Thyroid gland (tissue), 4 donors: ENCODE measurements at regions not wholly inside any gene's neighbourhood (a gene's known extent, or its start where the extent isn't known, plus 50 kb on each side); places are given as distances from the start of the nearest gene placed in this dataset.

Experiments
- DNase-seq, 2 donors: peaks; one replicate each; pipeline ENCODE4 v3.0.0-alpha.2; 2019
- H3K27ac ChIP-seq, 3 donors: fragments of 200-600 bp; sonication (generic); 1 replicate in 2 of 3; 2 replicates in 1 of 3; pipeline ENCODE4 v1.5.1; 2016 to 2019; ENCODE audit warnings: mild to moderate bottlenecking in 1 of 3, moderate library complexity in 1 of 3
- H3K27me3 ChIP-seq: fragments of 200-600 bp; sonication (generic); one replicate; pipeline ENCODE4 v1.5.1; 2019
- H3K36me3 ChIP-seq, 2 donors: fragments of 200-600 bp; sonication (generic); one replicate each; pipeline ENCODE4 v1.5.1; 2016 to 2019
- H3K4me1 ChIP-seq, 2 donors: fragments of 200-600 bp; sonication (generic); one replicate each; pipeline ENCODE4 v1.5.1; 2017 to 2019
- H3K4me3 ChIP-seq, 3 donors: fragments of 200-600 bp; sonication (generic); replicated peaks in 1 of 3; 1 replicate in 2 of 3; 2 replicates in 1 of 3; pipeline ENCODE4 v1.5.1; 2016; ENCODE audit warnings: mild to moderate bottlenecking in 1 of 3
- H3K9me3 ChIP-seq: fragments of 200-600 bp; sonication (generic); one replicate; pipeline ENCODE4 v1.5.1; 2017
- POLR2A ChIP-seq, 2 donors: fragments of 450-650 bp; IDR thresholded peaks; one replicate each; pipeline ENCODE4 v1.6.1; 2017; ENCODE audit warnings: antibody characterized with exemption in 2 of 2, mild to moderate bottlenecking in 2 of 2, moderate library complexity in 1 of 2
- WGBS, 2 donors: methylation state at CpG; one replicate each; pipeline ENCODE4 v1.1.5; 2017; 5-methylcytosine and 5-hydroxymethylcytosine counted together
- intact Hi-C: fragments of 100-400 bp; cut with DNase I; formaldehyde crosslinking; loops from one replicate; pipeline ENCODE4 v1.15.1; 2023
- TF ChIP-seq, protein P1 (sequence below), 6 experiments: fragments of 200-600 bp in 3 of 6; fragments of 450-650 bp in 3 of 6; sonication (generic) in 3 of 6; IDR thresholded peaks; one replicate each; pipeline ENCODE4 v1.5.1; 2016 to 2019; ENCODE audit warnings: antibody characterized with exemption in 6 of 6, mild to moderate bottlenecking in 2 of 6, inconsistent platforms in 1 of 6, moderate library complexity in 1 of 6

DNA sequence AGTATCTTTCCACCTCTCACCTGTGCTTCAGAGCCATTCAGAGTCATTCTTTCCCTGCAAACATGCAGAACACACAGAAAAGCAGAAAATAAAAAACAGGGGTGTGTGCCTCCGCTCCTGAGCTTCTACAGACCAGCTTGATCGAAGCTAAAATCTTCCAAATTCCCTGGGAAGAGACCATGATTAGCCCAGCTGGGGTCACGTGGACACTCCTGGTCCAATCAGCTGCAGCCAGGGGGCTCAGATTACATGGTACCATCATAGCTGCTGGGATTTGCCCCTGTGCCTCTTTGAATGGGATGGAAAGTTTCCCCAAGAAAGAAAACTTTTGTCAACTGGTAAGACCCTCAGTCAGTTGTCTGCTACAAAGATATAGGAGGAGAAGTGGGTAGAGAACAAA, 159.9 kb downstream of the TMEM114 start:
- Histone ChIP-seq H3K4me3 (no peak overlapping the region), H3K4me1 (no peaks in the 10 kb centered on the region), H3K36me3 (no peaks in the 10 kb centered on the region), H3K9me3 (no peaks in the 10 kb centered on the region), H3K27me3 (no peaks in the 10 kb centered on the region), H3K27ac (no peak overlapping the region)
- no peak for TF ChIP-seq POLR2A (IDR thresholded peaks at IDR 0.05)
- no peak for DNase-seq
- intact Hi-C loops = no loop called here
- 66 to 80% methylated on average over 3 of the region's 3 CpGs for WGBS, 2 donors

DNA sequence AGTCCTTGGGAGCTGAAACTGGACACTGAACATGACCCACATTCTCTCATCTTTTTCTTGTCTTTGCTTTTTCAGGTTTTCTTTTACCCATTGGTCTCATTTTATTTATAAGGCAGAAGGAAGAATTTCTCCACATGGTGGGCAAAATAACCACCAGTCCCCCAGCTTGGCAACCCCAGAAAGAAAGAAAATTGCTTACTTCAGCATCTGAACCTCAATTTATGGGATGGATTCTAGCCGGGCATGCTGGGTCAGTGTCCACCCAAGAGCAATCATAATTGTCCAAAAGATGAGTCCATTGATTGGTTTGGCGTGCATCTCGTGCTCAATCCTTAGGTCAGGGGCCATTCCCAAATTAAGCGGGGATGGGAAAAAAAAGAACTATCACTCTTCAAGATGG, 163.7 kb downstream of the TMEM114 start:
- H3K27ac ChIP-seq = no peak overlapping the region
- no peak for TF ChIP-seq POLR2A (IDR thresholded peaks at IDR 0.05)
- TF ChIP-seq, protein P1, sequence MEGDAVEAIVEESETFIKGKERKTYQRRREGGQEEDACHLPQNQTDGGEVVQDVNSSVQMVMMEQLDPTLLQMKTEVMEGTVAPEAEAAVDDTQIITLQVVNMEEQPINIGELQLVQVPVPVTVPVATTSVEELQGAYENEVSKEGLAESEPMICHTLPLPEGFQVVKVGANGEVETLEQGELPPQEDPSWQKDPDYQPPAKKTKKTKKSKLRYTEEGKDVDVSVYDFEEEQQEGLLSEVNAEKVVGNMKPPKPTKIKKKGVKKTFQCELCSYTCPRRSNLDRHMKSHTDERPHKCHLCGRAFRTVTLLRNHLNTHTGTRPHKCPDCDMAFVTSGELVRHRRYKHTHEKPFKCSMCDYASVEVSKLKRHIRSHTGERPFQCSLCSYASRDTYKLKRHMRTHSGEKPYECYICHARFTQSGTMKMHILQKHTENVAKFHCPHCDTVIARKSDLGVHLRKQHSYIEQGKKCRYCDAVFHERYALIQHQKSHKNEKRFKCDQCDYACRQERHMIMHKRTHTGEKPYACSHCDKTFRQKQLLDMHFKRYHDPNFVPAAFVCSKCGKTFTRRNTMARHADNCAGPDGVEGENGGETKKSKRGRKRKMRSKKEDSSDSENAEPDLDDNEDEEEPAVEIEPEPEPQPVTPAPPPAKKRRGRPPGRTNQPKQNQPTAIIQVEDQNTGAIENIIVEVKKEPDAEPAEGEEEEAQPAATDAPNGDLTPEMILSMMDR (IDR thresholded peaks at IDR 0.05) = no peak
- H3K4me1 ChIP-seq = no peaks in the 10 kb centered on the region
- no peaks in the 10 kb centered on the region for H3K27me3 ChIP-seq
- intact Hi-C loops = no loop called here
- 85 to 95% methylated on average over 4 of the region's 4 CpGs for WGBS, 2 donors
- no peaks in the 10 kb centered on the region for H3K9me3 ChIP-seq
- H3K4me3 ChIP-seq = no peak overlapping the region
- H3K36me3 ChIP-seq = no peaks in the 10 kb centered on the region
- DNase-seq = no peak

DNA sequence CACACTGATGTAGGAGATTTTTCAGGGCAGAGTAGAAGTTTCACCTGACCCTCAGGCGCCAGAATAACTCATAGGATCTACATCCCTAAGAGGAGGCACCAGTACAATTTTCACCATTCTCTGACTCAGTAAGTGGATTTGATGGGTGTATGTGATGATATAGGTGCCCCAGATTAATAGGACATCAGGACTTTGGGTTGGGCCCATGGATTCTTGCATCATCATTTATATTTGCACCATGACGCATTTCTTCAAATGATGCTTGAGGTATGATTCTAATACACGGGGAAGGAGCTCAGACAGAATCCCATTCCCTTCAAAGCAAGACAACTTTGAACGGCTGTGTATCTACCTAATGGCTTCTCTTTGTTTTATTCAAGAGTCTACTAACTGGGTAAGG, 173.2 kb downstream of the TMEM114 start:
- no peaks in the 10 kb centered on the region for H3K9me3 ChIP-seq
- WGBS, 2 donors = 84 to 86% methylated on average over 4 of the region's 4 CpGs
- intact Hi-C loops = no loop called here
- DNase-seq = no peak
- no peaks in the 10 kb centered on the region for H3K36me3 ChIP-seq
- H3K4me1 ChIP-seq = no peaks in the 10 kb centered on the region
- no peaks in the 10 kb centered on the region for H3K27me3 ChIP-seq
- H3K4me3 ChIP-seq = no peak overlapping the region
- TF ChIP-seq POLR2A (IDR thresholded peaks at IDR 0.05) = no peak
- TF ChIP-seq, protein P1 (IDR thresholded peaks at IDR 0.05) = no peak
- H3K27ac ChIP-seq = no peak overlapping the region

DNA sequence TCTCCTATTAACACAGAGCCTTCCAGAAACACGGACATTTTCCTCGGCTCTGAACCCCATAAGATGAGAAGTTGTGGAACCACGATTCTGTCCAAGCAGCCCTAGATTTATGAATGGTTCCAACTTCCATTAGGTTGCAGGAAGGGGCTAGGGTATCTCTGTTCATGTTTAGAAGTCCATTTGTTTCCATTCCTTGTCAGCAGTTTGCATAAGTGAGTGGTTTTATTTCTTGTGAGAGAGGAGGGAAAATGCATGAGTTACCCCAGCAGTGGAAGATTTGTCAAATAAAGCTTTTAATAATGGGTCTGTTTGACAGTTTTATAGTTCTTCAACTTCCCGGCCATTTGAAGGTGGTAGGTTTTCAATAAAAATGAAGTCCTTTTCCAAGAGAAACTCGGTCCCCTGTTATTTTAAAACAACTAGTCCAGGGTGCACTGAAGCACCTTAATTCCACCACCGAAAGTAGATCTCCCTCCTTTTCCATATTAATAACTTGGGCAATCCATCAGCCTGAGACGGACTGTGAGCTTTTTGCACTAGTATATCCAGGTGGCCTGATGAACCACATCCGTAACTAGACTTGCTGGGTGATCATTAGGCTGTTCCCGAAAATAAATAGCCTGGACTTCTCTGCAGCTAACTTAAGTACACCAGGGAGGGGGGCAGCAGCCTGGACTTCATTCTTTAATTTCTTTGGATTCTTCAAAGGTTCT, 181.3 kb downstream of the TMEM114 start:
- Histone ChIP-seq H3K27me3 (no peaks in the 10 kb centered on the region), H3K4me3 (no peak overlapping the region), H3K4me1 (no peaks in the 10 kb centered on the region), H3K27ac (no peak overlapping the region), H3K9me3 (no peaks in the 10 kb centered on the region), H3K36me3 (no peaks in the 10 kb centered on the region)
- no peak for DNase-seq
- intact Hi-C loops = no loop called here
- WGBS, 2 donors = 63 to 81% methylated on average over 9 of the region's 9 CpGs
- no peak for TF ChIP-seq POLR2A (IDR thresholded peaks at IDR 0.05)
- TF ChIP-seq, protein P1 (IDR thresholded peaks at IDR 0.05) = no peak

DNA sequence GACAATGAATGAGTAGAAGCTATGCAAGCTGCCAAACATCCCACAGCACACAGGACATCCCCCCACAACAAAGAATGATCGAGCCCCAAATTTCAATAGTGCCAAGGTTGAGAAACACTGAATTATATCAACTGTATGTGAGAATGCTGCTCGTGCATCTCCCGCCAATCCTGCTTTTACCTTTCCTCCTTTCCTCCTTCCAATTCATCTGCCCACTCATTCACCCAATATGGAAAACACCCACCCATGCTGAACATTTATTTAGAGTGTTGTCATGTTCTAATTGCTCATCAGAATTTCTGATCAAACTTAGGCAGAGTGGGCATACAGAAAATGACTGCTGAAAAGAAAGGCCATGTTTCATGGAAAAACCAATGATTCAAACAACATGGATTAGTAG, 183.0 kb downstream of the TMEM114 start:
- Histone ChIP-seq H3K4me1 (no peaks in the 10 kb centered on the region), H3K9me3 (no peaks in the 10 kb centered on the region), H3K27me3 (no peaks in the 10 kb centered on the region), H3K4me3 (no peak overlapping the region), H3K36me3 (no peaks in the 10 kb centered on the region), H3K27ac (no peak overlapping the region)
- 82 to 83% methylated on average over 3 of the region's 3 CpGs for WGBS, 2 donors
- TF ChIP-seq POLR2A (IDR thresholded peaks at IDR 0.05) = no peak
- TF ChIP-seq, protein P1 (IDR thresholded peaks at IDR 0.05) = no peak
- no peak for DNase-seq
- intact Hi-C loops = no loop called here
